ENCODE measurements at regions not wholly inside any gene's neighbourhood (a gene's known extent, or its start where the extent isn't known, plus 50 kb on each side); places are given as distances from the start of the nearest gene placed in this dataset.
"Not testable (repeated sequence)": the region's sequence is repeated elsewhere in the genome, so short reads cannot be mapped to it uniquely, and the experiment has no call there.

- WGBS, 2 donors = 83 to 85% methylated on average over 8 of the region's 8 CpGs
- H3K36me3 ChIP-seq = no peaks in the 10 kb centered on the region
- DNase-seq = no peak
- no peaks in the 10 kb centered on the region for H3K4me1 ChIP-seq
- no peak overlapping the region for H3K27ac ChIP-seq
- no peak overlapping the region for H3K4me3 ChIP-seq
- intact Hi-C loops (cut with DNase I) = no loop called here
- H3K9me3 ChIP-seq = no peaks in the 10 kb centered on the region
- TF ChIP-seq POLR2AphosphoS5 (IDR thresholded peaks at IDR 0.05) (no peak), POLR2A (IDR thresholded peaks at IDR 0.05) (no peak), EP300 (IDR thresholded peaks at IDR 0.05) (no peak), CTCF (IDR thresholded peaks at IDR 0.05) (no peak)
- H3K27me3 ChIP-seq = no peaks in the 10 kb centered on the region
Observed at GRCh38 chr13:28607187-28607955, 51.6 kb upstream of the POMP start.

GRCh38 chr13:28606466-28606865 lies 52.5 kb upstream of the POMP start:
- no peak overlapping the region for H3K4me3 ChIP-seq
- H3K36me3 ChIP-seq = no peaks in the 10 kb centered on the region
- no peak for DNase-seq
- no peaks in the 10 kb centered on the region for H3K27me3 ChIP-seq
- intact Hi-C loops (cut with DNase I) = no loop called here
- H3K9me3 ChIP-seq = no peaks in the 10 kb centered on the region
- 72 to 91% methylated on average over 5 of the region's 5 CpGs for WGBS, 2 donors
- H3K27ac ChIP-seq = no peak overlapping the region
- TF ChIP-seq POLR2AphosphoS5 (IDR thresholded peaks at IDR 0.05) (no peak), CTCF (IDR thresholded peaks at IDR 0.05) (no peak), POLR2A (IDR thresholded peaks at IDR 0.05) (no peak), EP300 (IDR thresholded peaks at IDR 0.05) (no peak)
- no peaks in the 10 kb centered on the region for H3K4me1 ChIP-seq

GRCh38 chr13:28605147-28605546 lies 53.8 kb upstream of the POMP start:
- not testable (repeated sequence) for DNase-seq

GRCh38 chr13:28603043-28603664 lies 55.8 kb upstream of the POMP start:
- no peak overlapping the region for H3K27ac ChIP-seq
- intact Hi-C loops (cut with DNase I) = no loop called here
- H3K4me1 ChIP-seq = no peaks in the 10 kb centered on the region
- no peak overlapping the region for H3K4me3 ChIP-seq
- no peaks in the 10 kb centered on the region for H3K27me3 ChIP-seq
- H3K36me3 ChIP-seq = no peaks in the 10 kb centered on the region
- 79% methylated on average over 6 of the region's 6 CpGs for WGBS, 2 donors
- no peaks in the 10 kb centered on the region for H3K9me3 ChIP-seq
- DNase-seq = no peak
- no peak for TF ChIP-seq POLR2AphosphoS5 (IDR thresholded peaks at IDR 0.05)
- TF ChIP-seq POLR2A (IDR thresholded peaks at IDR 0.05) = no peak
- no peak for TF ChIP-seq EP300 (IDR thresholded peaks at IDR 0.05)
- no peak for TF ChIP-seq CTCF (IDR thresholded peaks at IDR 0.05)

More at GRCh38 chr13:28605147-28605546, 53.8 kb upstream of the POMP start:
- H3K4me3 ChIP-seq; H3K4me1 ChIP-seq; H3K27ac ChIP-seq; H3K9me3 ChIP-seq; H3K27me3 ChIP-seq; H3K36me3 ChIP-seq; intact Hi-C loops (cut with DNase I): not testable (repeated sequence)
- 56 to 67% methylated on average over 2 of the region's 3 CpGs for WGBS, 2 donors

GRCh38 chr13:28602580-28602979 lies 56.4 kb upstream of the POMP start:
- Histone ChIP-seq H3K4me3 (no peak overlapping the region), H3K9me3 (no peaks in the 10 kb centered on the region), H3K36me3 (no peaks in the 10 kb centered on the region), H3K27ac (no peak overlapping the region), H3K27me3 (no peaks in the 10 kb centered on the region), H3K4me1 (no peaks in the 10 kb centered on the region)
- intact Hi-C loops (cut with DNase I) = no loop called here
- WGBS, 2 donors = 67 to 82% methylated on average over 2 of the region's 2 CpGs
- DNase-seq = no peak
- TF ChIP-seq POLR2AphosphoS5 (IDR thresholded peaks at IDR 0.05) (no peak), EP300 (IDR thresholded peaks at IDR 0.05) (no peak), CTCF (IDR thresholded peaks at IDR 0.05) (no peak)
